DMS53 treated with DMSO at 0.1 percent for 48 hours (cell line): ENCODE measurements at regions not wholly inside any gene's neighbourhood (a gene's known extent, or its start where the extent isn't known, plus 50 kb on each side); places are given as distances from the start of the nearest gene placed in this dataset.

Experiments
- DNase-seq: peaks from one replicate; lab custom pipeline; 2025; ENCODE audit not compliant: unreplicated experiment; lab: John Stamatoyannopoulos, UW

DNA sequence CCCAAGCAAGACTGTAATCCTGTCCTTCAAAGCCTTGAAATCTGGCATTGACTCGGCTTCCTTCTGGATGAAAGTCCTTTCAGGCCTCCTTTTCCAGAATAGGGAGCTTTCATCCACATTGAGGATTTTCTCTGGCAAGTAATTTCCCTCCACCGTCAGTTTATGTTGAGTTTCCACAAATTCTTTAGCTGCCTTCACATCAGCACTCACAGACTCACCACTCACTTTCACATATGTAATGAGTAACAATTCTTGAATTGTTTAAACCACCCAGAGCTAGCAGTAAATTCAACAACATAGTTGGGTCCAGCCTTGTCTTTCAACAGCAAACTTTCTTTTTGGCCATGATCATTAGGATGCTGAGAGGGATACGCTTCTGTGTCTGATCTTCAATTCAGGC, 84.3 kb upstream of the PRDM11 start:
- no peak for DNase-seq

DNA sequence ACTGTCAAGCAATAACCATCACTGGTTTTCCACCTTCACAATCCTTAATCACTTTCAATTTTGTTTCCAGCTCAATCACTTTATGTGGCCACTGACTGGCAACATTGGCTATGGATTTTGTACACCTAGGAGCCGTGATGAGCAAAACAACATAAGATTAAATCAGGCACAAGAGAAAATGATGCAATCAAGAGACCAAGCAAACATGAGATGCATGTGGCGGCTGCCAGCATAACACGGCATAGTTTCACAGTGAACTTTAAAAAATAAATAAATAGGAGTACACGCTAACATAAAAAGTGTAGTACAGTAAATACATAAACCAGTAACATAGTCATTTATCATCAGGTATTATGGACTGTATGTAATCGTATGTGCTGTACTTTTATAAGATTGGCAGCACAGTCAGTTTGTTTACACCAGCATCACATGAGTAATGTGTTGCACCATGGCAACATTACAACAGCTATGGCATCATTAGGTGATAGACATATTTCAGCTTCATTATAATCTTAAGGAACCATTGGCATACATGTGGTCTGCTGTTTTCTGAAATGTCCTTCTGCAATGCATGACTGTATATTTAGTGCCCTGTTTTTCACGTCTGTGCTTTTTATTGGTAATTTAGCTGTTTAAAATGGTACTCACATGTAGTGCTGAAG, 83.3 kb upstream of the PRDM11 start:
- DNase-seq = no peak

- DNase-seq = no peak
These were observed 82.8 kb upstream of the PRDM11 start for GRCh38 chr11:45063669-45064068.

GRCh38 chr11:45067966-45068365, 78.5 kb upstream of the PRDM11 start:
- DNase-seq = no peak

- no peak for DNase-seq
These were observed 75.2 kb upstream of the PRDM11 start for GRCh38 chr11:45071232-45071631.

GRCh38 chr11:45073685-45074141, 72.7 kb upstream of the PRDM11 start:
- no peak for DNase-seq

GRCh38 chr11:45075519-45075918, 70.9 kb upstream of the PRDM11 start:
- DNase-seq = no peak

GRCh38 chr11:45075952-45076351, 70.5 kb upstream of the PRDM11 start:
- no peak for DNase-seq

- DNase-seq = no peak
These were observed 69.7 kb upstream of the PRDM11 start for GRCh38 chr11:45076761-45077160.

DNA sequence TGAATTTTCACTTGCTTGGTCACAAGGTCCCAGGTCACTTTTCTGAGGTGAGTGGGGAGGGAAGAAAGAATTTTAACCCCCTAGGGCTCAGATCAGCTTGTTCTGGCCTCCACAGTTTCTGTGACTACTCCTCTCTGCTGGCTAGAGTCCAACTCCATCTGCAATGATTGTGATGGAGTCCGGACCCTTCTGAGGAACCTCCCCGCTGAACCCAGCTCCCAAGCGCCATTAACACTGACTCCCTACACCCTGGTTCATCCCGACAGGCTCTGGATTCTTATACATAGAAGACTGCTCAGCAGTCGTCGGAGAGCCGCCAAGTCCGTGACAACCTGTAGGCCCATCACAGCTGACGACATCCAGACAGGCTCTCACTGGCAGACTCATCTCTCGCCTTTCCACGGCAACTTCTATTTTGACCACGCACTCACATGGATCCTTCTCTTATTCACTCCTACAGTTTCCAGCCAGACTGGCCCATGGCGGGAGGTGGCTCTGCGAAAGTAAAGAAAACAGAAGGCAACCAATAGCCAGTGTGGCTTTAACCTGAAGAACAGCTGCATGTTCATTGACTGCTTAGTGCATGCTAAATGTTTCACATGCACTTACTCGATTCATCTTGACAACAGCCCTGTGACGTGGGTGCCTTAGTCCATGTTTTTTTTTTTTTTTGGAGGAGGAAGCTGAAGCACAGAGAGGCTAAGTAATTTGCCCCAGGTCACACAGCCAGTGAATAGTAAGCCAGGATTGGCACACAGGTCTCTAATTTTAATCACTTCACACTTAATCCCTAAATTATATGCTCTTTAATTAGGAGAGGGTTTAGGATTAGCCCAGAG, 68.0 kb upstream of the PRDM11 start:
- no peak for DNase-seq

DNA sequence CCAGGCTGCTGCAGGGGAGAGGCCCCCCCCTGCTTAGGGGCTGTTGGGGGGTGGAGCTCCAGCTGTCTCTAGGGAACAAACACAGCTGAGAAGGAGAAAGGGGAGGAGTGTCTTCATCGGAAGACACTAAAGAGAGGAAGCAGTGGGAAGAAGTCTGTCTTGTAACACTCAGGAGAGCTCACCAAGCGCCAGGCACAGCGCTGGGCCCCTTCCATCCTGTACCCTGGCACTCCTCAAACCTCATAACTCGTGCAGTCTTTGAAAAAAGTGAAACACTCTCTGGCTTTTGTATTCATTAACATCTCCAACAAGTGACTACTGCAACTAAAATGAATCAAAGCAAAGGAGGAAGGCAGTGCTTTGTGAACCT, 67.4 kb upstream of the PRDM11 start:
- DNase-seq = no peak

- DNase-seq = no peak
These were observed 66.9 kb upstream of the PRDM11 start for GRCh38 chr11:45079567-45079942.

- no peak for DNase-seq
These were observed 66.3 kb upstream of the PRDM11 start for GRCh38 chr11:45079943-45080719.

GRCh38 chr11:45082744-45083543, 63.5 kb upstream of the PRDM11 start:
- DNase-seq = no peak

DNA sequence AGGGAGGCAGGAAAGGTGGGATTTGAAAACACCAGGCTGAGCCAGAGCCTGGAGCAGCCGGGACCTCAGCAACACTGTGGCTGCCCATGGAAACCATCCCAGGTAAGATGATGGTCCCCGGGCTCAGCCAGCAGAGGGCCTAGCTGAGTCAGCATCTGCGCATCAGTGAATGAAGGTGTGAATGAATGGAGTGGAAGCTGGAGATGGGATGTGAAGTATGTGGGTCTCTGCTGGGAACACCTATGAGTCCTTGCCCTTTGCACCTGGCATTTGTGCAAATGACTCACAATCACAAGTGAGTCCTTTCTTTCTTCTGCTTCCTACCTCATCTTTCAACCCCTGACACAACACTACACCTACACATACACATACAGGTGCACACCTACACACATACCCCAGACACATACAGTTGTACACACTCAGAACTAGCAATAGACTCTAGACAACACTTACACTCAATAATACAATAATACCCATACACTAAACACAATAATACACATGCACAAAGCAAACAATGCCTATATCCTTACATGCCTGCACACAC, 62.8 kb upstream of the PRDM11 start:
- DNase-seq = peak; percentile 22

- DNase-seq = no peak
These were observed 60.6 kb upstream of the PRDM11 start for GRCh38 chr11:45085646-45086501.

DNA sequence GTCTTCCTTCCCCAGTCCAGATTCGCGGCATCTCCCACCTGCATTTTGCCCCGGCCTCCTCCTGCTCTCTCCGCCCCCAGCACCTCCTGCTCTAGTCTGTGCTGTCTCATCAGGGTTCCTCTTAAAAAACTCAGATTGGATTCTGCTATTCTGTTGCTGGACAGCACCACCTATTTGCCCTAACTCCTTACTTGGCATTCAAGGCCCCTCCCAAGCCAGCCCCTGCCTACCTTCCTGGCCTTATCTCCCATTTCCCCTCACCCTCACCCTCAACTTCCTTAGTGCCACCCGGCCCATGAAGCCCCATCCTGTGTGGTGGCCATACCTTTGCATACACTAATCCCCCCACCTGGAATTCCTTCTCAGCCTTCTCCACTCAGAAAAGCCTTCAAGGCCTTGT, 59.9 kb upstream of the PRDM11 start:
- DNase-seq = no peak

DNA sequence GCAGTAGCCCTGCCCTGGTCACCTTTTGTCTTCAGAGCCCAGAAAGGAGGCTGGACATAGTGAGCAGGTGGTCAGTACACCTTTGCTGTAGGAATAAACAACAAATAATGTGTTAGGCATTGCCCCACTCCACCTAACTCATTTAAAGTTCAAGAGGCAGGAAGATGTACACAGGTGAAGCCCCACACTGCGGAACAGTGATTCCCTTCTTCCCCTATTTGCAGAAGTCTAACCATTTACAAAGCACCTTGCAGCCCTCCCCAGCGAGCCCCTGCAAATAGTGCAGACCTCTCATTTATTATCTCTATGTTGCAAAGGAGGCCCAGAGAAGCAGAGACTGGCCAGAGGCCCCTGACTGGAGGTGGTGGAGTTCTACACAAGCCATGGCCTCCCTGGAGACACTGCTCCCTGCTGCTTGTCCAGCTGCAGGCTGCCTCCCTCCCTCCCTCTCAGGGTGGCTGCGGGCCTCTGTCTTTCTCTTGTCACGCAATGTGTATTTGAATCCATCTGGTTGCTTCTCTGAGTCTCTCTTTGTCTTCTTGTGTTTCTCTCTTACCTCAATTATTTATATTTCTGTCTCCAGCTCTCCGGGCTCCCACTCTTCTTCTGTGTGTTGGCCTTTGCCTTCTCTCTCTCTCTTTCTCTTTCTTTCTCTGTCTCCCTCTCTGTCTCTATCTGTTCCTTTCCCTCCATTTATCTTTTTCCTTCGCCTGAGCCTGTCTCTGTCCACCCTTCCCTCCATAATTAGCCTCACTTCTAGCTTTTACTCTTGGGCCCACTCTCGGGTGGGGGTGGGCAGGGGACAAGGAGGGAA, 59.1 kb upstream of the PRDM11 start:
- peak; percentile 24 for DNase-seq

- DNase-seq = no peak
These were observed 58.6 kb upstream of the PRDM11 start for GRCh38 chr11:45087900-45088160.
